GM18870 (cell line): ENCODE measurements at regions not wholly inside any gene's neighbourhood (a gene's known extent, or its start where the extent isn't known, plus 50 kb on each side); places are given as distances from the start of the nearest gene placed in this dataset.
A peak's percentile ranks its signal among the peaks of the same experiment; 100 is the strongest.

Experiments used
- ATAC-seq: cut with Tn5 transposase; IDR thresholded peaks from one replicate; pipeline ENCODE4 v1.9.1; 2021; ENCODE audit warnings: moderate library complexity; ENCODE audit not compliant: unreplicated experiment

DNA sequence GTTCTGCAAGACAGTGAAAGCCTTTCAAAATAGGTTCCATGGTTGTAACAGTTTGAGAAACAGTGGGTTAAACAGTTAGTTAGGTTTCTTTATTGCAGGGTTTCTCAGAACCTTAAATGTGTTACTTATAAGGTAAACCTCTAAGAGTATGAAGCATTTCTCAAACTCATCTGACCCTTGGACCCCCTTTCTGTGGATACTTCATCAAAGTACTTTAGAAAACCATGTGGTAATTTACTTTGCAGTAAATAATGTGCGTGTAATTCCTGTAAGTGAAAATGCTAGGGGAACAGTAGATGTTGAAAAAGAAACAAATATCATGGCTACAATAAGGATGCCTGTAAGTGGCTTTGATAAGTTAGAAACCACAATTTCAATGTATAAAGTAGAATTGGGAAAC lies 354.6 kb upstream of the RARB start:
- ATAC-seq, result no peak

DNA sequence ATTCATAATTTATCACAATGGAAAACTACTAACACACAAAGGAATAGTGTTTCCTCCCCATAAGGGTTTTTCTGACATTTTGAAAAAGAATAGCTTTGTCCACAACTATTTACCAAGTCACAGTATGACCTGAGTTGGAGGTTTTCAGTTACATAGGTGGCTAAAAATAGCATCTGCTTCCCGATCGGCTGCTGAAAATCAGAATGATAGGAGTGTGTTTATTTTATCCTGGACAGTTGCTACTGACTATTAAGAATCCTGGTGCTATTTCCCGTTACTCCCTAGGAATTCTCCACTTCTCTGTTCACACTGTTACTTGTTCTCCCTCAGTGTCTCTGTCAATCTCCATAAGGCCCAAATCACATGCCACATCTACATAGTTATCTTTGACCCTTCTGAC lies 353.9 kb upstream of the RARB start:
- no peak for ATAC-seq

DNA sequence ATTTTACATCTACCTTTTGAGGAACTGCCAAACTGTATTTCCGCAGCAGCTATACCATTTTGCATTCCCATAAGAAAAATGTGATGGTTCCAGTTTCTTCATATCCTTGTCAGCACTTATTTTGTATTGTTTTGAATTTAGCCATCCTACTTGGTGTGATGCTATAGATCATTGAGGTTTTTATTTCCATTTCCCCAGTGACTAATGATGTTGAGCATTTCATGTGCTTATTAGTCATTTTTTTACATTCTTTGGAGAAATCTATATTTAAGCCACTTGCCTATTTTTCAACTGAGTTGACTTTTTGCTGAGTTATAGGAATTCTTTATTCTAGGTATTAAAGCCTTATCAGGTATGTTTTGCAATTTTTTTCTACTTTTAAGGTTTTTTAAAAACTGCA lies 347.6 kb upstream of the RARB start:
- no peak for ATAC-seq

DNA sequence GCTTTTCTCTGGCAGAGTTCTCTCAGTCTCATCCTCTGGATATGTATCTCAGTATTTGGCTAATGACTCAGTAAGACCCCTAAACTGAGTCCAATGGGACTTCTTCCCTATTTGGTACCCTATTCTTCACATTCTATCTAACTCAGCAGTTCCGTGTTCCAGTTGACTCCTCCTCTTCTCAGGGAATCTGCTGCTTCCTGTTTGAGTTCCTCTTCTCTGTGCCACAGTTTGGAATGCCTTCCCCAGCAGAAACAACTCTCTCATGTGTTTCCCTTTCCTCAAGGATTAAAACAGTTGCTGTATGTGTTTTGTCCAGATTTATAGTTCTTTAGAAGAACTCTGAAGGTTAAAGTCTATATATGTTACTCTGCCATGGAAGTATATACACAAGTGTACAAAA lies 344.0 kb upstream of the RARB start:
- no peak for ATAC-seq

DNA sequence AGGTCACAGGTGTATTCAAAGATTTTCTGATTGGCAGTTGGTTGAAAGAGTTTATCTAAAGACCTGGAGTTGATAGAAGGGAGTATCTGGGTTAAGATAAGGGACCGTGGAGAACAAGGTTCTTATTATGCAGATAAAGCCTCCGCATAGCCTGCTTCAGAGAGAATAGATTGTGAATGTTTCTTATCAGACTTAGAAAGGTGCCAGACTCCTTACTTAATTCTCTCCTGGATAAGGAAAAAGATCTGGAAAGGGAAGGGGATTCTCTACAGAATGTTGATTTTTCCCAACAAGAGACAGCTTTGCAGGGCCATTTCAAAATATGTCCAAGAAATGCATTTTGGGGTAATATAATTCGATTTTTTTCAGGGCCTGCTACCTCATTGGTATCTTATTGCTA lies 341.3 kb upstream of the RARB start:
- ATAC-seq, result no peak

DNA sequence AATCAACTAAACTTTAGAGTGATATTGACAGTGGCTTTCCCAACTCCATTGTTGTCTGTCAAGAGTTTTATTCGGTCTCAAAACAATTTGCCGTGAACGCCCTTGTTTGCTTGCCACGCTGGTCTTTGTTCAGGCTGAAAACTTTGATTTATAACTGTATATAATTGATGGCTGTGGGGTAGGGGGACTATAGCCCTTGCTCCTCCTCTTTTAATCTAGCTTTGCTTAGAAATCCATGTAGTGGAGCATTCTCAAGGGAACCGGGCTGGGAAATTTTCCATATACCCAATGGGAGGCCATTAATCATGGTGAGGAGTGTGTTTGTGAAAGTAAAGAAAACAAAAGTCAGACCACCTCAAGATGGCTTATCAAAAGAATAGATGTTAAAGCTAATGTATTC lies 339.8 kb upstream of the RARB start:
- ATAC-seq, result no peak

DNA sequence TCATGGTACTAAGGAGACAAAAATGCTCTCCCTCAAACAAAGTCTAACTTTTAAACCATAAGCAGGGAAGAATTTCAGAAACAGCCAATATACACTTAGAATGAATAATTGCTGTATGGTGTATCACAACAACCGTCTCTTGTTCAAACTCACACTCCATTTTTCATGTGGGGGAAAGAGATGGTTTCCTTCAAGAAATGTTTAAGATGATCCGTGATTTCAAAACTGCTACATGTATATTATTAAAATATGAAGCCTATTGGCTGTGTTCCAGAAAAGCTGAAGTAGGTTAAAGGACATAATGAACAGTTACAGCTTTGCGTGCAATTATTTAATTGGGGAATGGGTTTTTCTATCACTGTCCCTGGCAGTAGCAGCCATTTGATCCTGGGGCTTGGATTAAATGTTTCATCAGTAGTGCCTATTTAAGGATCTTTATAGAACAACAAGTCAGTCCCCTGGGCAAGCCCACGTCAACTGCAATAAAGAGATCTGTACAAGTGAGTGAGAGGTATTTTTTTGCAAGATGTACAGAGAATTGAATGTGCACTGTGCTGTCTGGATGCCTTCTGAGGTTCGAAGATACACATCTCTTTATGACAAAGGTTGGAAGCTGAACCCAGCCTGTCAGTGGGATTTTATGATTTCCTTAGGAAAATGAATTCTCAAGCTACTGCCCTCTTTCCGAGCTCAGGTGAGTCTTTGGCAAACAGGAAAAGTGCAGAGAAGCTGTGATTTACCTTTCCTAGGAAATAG lies 337.2 kb upstream of the RARB start:
- ATAC-seq, result no peak

DNA sequence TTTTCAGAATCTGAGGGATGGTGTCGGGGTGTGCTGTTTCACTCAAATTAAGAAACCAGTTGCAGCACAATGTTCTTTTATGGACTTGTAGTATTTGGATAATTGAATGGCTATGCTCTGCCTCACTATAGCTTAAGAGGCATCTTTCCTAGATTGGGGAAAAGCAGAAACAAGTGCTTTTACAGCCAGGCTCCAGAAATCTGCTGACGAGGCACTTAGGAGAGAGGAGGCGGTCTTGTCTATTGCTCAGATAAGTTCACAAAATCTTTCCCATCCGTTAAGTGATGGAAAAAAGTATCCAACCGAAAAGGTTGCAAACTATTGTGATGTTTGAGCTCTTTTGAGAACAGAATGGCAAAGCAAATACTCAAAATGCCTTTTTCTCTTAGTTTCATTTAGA lies 336.1 kb upstream of the RARB start:
- no peak for ATAC-seq

DNA sequence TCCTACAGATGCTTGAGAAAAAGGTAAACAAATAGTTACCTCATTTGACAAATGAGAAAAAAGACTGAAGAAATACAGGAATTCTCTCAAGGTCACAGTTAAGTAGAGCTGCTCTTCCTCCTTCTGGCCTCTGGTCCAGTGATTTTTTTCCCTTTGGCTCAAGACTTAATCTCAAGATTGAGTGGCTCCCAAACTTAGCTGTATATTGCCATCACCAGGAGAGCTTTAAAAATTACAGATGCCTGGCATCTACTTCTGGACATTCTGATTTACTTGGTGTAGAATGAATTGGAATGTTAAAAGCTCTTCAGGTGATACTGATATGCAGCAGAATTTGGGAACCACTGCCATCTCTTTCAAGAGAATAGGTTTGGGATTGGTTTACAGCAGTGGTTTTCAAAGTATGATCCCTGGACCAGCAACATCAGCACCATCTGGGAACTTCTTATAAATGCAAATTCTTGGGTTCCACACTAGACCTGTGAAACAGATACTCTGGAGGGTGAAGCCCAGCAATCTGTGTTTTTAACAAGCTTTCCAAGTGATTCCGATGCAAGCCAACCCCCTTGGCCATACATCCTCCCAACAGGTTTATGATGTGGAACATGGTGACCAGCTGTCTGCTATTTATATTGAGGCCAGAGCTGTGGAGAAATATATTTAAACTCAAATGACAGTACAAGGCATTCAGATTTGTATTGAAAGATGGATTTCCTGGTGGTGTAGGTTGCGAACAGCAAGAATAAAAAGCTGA lies 333.0 kb upstream of the RARB start:
- ATAC-seq, result no peak

DNA sequence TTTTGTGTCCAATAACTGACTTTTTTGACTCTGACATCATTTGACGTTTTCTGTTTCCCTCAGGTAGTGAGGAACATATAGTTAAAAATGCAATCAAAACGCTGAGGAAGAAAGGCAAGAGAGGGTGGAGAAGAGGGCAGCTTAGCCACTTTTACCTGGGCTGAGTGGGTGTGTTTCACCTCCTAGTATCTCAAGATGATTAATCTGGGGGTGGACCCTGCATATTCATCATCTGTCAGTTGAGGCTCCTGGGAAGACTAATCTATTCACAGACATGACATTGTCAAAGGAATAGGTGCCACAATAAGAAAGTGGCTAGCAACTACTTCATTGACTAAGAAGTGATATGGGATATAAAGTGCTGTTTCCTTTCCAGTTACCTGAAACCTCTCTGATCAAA lies 331.5 kb upstream of the RARB start:
- peak; percentile 10 for ATAC-seq

DNA sequence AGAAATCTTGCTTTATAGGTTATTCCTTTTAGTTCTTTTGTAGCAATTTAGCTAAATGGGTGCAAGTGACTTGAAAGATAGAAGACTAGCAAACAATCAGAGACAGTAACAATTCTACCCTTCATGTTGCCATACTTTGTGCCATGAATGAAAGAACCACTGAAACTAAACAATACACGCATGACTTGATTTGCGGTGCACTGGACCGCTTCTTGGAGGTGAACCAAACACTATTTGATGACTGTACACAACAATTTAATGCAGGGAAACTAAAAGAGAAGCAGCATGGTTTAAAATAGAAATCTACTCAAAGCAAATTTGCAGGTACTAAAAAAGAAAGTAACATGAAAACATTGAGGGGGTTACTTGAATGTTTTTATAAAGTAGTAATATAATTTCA lies 331.0 kb upstream of the RARB start:
- ATAC-seq, result peak; percentile 79

DNA sequence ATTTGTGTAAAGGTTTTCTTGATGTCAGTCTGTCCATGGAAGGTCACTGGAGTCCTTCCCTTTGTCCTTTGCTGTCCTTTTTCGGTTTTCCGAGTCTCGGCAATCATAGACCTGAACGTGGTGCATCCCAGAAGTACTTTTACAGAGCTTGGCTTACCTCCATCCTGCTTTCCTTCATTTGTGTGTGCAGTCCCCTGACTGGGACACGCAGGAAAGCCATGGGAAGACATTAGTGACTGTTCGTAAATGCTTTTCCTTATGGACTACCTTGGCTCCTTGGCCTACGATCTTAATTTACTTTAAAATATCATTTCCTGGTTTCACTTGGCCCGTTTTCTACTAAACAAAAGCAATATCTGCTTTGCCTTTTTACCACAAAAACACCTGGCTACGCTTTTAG lies 328.4 kb upstream of the RARB start:
- no peak for ATAC-seq

DNA sequence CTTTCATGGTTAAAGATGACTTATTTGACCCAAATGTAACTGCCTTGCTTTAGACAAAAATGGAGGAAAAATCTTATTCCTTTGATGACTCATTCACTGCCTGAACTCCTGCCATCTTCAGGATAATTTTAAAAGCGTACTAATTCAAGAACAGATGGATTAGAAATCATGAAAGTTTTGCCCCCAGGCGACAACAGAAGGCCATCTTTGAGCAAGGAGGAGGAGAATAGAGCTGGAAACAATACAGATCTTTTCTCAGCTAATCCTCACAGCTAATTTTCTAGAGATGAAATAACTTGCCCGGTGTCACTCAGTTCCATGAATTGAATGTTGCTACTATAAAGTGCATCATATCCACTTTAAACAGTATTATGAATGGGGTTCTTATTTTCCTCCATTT lies 324.7 kb upstream of the RARB start:
- ATAC-seq, result no peak

DNA sequence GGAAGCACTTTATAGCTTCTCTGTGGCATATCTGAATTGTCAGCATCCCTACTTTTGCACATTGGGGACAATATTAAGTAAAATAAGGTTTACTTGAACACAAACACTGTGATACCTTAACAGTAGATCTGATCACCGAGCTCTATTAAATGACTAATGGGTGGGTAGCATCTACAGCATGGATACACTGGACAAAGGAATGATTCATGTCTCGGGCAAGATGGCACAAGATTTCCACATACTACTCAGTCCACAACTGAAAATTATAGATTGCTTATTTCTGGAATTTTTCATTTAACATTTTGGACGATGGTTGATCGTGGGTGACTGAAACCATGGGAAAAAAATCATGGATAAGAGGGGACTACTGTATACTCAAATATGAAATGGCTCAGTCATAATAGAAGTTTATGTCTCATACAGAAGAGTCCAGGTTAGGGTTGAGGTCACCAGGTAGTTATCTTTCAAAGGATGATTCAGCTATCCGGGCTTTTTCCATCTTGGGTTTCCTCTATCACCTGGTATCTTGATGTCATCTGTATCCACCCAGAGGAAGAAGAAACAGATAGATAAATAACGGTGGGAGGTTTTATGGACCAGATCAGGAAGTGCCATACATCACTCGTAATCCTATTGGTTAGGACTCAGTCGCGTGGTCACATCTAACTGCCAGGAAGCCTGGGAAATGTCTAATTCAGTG lies 320.0 kb upstream of the RARB start:
- no peak for ATAC-seq

DNA sequence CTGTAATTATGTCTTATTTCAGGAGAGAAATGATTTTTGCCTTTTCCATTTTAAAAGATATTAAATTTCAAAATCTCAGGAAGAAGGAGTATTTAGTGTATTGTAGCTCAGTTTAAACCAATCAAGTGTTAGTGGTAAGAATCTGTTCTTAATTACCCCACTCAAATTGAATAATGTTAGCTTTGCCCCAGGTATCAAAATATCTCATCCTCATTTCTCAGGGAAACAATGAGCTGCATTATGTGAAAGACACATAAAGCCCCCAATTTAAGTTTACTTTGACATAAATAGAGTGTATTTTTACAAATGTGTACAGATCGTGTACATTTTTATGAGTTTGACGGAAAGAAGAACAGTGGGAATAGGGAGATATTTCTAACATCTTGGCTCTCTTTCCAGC lies 317.4 kb upstream of the RARB start:
- ATAC-seq, result no peak

DNA sequence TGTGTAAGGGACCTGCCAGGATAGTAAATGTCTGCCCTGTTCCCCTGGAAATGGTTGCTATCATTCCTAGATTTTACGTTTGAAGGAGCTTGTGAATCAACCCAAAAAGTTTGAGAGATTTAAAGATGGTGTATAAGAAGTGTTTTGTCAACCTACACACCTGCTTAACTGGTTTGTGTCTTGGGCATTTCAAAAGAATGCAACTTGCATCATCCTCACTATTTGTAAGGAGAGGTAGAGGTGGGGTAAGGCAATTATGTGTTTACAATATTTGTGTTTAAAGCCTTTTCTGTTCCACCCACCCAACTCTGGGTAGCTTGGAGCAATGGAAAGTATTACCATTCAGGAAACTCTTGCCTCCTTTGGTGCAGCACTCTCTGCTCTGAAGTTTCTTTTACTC lies 314.2 kb upstream of the RARB start:
- ATAC-seq, result no peak

DNA sequence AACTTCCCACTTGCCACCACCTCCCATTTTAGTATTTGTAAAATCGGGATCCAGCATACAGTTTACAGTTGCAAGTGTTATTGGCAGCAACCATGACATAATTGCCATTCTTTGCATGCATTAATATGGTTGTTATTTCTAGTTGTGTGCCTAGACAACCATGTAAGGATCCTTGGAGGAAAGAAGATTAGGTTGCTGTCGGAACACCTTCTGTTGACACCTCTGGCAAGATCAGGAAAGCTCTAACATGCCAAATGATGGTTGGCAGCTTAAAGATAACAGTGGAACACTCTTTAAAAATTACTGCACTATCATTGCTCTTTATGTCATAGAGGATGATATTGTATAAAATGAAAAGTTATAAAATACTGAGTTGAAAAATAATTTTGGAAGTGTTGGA lies 313.5 kb upstream of the RARB start:
- ATAC-seq, result no peak

DNA sequence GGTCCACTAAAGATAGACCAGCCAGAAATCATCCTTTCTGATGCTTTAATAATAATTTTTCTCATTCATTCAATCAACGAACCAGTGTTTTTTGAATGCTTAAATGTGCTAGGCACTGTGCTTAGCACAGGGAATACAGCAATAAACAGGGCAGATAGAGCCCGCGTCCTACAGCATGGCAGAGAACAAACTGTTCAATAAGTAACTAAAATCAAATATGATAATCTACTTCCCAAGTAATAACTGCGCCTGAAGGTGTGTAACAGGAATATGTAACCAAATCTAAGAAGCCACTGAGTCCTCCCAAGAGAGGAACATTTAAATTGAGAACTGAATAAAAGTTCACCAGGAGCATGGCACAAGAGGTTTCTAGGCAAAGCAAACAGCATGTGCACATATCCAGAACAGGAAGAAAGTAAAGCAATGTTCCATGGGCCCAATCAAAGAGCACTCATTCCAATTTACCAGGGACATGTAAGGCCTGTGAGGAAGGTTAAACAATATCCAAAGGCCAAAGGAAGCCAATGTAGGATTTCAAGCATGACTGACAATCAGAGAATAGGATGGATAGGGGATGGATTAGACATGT lies 311.0 kb upstream of the RARB start:
- no peak for ATAC-seq

DNA sequence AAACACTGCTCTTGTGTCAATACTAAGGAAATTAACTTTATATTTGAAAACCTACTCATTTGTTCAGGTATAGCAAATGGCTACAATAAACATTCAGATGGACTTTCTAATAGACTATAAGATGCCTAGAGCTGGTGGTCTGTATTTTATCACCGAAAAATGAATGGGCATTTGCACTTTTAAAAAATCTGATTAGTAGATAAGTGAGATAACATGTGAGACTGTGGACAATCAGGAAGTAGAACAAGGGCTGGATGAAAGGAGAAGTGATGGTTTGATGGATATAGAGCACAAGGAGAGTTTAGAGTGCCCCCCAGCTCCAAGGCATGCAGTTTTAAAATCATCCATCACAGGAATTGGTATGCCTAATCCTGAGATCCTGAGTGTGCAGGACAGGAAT lies 308.4 kb upstream of the RARB start:
- ATAC-seq, result no peak

DNA sequence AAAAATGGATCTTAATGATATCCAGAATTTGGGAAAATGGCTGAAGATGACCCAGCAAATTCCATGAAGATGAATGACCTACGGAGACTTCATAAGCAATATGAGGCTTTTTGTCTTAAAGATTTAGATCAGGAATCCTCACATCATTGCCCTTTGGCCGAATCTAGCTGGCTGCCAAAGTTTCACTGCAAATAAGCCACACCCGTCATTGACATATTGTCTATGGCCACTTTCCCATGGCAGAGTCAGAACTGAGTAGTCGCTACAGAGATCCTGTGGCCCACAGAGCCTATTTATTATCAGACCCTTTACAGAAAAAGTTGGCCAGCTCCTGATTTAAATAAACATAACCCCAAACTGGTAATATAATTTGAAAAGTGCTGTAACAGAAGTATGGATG lies 307.4 kb upstream of the RARB start:
- no peak for ATAC-seq

DNA sequence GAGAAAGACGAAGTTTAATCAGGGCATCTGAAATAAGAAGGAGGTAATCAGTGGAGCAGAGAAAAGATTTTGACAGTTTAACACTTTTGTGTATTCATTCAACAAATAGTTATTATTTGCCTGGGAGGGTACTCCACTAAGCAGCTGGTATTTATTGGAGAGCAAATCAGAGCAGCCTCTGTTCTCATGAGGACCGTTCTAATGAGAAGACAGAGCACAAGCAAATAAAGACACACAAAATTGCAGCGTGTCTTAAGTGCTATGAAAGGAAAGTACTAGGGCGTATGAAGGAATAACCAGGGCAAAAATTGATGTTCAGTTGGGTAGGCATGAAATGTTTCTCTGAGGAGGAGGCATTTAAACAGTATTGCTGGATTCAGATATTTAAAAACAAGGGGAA lies 302.9 kb upstream of the RARB start:
- no peak for ATAC-seq

DNA sequence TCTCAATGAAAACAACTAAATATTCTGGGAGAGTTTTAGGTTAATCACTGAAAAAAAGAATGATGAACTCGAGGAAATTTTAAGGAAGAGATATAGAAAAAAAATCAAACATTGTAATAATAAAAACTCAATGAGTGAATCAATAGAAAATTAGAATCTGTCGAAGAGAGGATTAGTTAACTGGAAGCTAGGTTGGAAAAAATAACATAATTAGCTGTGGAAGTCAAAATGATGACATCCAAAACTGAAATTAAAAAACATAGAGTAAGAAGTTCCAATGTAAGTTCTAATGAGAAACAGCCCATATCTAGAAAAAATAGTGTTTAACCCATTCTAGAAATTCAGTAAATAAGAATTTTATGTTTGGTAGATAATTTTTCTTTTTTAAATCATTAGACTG lies 299.3 kb upstream of the RARB start:
- ATAC-seq, result no peak
